ENCODE measurements at regions not wholly inside any gene's neighbourhood (a gene's known extent, or its start where the extent isn't known, plus 50 kb on each side); places are given as distances from the start of the nearest gene placed in this dataset.

GRCh38 chr2:198219292-198219691 is 414.9 kb downstream of the PLCL1 start (continued):
- TF ChIP-seq ZBTB11 (tag by site-specific recombination; conservative IDR thresholded peaks at IDR 0.05; ENCODE audit: low read depth) = no peak
- TF ChIP-seq ZNF830 (tag by site-specific recombination; IDR thresholded peaks at IDR 0.05; ENCODE audit: low read depth) = no peak
- TF ChIP-seq ZNF580 (tag by site-specific recombination; IDR thresholded peaks at IDR 0.05) = no peak
- TF ChIP-seq SCRT1 (tag by site-specific recombination; IDR thresholded peaks at IDR 0.05; ENCODE audit: borderline replicate concordance) = no peak
- no peak for TF ChIP-seq FEZF1 (tag by site-specific recombination; IDR thresholded peaks at IDR 0.05)
- TF ChIP-seq ZFP37 (tag by site-specific recombination; IDR thresholded peaks at IDR 0.05) = no peak
- TF ChIP-seq ZFP69B (tag by site-specific recombination; IDR thresholded peaks at IDR 0.05) = no peak
- TF ChIP-seq ZFP41 (tag by site-specific recombination; IDR thresholded peaks at IDR 0.05; ENCODE audit: borderline replicate concordance) = no peak
- no peak for TF ChIP-seq ELK4 (IDR thresholded peaks at IDR 0.05; ENCODE audit: borderline replicate concordance, low read depth, low read length)
- no peak for TF ChIP-seq ZNF341 (tag by site-specific recombination; IDR thresholded peaks at IDR 0.05; ENCODE audit: low read depth)

- no peaks in the 10 kb centered on the region for H3K4me1 ChIP-seq (ENCODE audit: control insufficient read depth, insufficient read depth, low read length)
- POLR2A ChIA-PET = no interaction called here
- no peak overlapping the region for H3K4me3 ChIP-seq (ENCODE audit: low read depth, low read length)
- CTCF ChIA-PET = no interaction called here
- H3K27ac ChIP-seq (ENCODE audit: extremely low read depth, low read depth, low read length) = no peak overlapping the region
- TF ChIP-seq ZNF335 (tag by site-specific recombination; conservative IDR thresholded peaks at IDR 0.05) (0 out of 2 replicates have a peak, but pooled peaks have one; percentile 25), ZNF155 (tag by site-specific recombination; IDR thresholded peaks at IDR 0.05) (no peak), ZNF518A (tag by site-specific recombination; conservative IDR thresholded peaks at IDR 0.05; ENCODE audit: low read depth) (peak; percentile 32), ZNF19 (tag by site-specific recombination; IDR thresholded peaks at IDR 0.05; ENCODE audit: low read depth) (no peak), PRDM10 (tag by site-specific recombination; IDR thresholded peaks at IDR 0.05) (0 out of 2 replicates have a peak, but pooled peaks have one; percentile 12)
- H3K9me3 ChIP-seq (ENCODE audit: control insufficient read depth, insufficient read depth, low read depth, low read length) = no peaks in the 10 kb centered on the region
- H3K36me3 ChIP-seq (ENCODE audit: control insufficient read depth in 2 of 2, insufficient read depth in 1 of 2, low read length in 2 of 2) = no peaks in the 10 kb centered on the region
Measured at GRCh38 chr2:198214114-198214596, 409.8 kb downstream of the PLCL1 start.
